NCI-H146 (cell line): ENCODE measurements at regions not wholly inside any gene's neighbourhood (a gene's known extent, or its start where the extent isn't known, plus 50 kb on each side); places are given as distances from the start of the nearest gene placed in this dataset.
A peak's percentile ranks its signal among the peaks of the same experiment; 100 is the strongest.
"Not testable (repeated sequence)": the region's sequence is repeated elsewhere in the genome, so short reads cannot be mapped to it uniquely, and the experiment has no call there.

Source experiments
- DNase-seq: peaks from one replicate; lab custom pipeline; 2025; lab: John Stamatoyannopoulos, UW

DNA sequence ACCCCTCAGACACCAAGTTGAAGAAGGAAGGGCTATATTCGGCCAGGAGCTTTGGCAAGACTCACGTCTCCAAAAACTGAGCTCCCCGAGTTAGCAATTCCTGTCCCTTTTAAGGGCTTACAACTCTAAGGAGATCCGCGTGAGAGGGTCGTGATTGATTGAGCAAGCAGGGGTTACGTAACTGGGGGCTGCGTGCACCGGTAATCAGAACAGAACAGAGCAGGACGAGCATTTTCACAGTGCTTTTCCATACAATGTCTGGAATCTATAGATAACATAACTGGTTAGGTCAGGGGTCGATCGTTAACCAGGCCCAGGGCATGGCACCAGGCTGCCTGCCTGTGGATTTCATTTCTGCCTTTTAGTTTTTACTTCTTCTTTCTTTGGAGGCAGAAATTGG lies 245.3 kb upstream of the MME start:
- not testable (repeated sequence) for DNase-seq

DNA sequence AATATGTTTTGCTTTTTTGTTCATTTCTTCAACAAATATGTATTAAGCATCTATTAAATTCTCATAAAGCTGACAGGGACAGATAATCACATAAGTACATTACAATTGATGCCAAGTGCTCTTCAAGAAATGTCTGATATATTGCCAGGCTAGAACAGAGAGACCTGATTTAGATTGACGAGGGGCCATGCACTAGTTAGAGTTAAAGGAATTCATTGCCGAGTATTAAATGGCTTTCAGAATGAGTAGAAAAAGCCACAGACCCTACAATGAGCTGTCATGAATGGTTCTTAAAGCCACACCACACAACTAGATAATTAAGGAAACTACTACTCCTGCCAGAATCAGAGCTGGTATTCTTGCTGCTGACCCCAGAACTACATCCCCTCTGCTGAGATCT lies 250.2 kb upstream of the MME start:
- DNase-seq, result no peak

DNA sequence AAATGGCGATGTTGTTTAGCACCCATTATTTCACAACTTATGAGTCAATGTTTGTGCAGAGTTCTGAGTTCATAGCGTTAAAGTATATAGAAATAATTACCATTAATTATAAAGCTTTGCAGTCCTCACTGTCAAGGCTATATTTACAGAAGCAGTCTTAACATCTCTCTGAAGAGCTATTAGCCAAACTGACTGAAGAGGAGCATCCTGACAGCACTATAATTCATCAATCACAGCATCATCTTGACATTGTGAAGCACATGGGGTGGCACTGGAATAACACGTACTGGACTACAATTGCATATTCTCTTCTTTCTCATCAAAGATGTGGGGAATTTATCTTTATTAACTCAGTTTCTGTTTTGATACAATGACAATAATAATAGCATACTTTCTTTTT lies 260.6 kb upstream of the MME start:
- DNase-seq, result no peak

DNA sequence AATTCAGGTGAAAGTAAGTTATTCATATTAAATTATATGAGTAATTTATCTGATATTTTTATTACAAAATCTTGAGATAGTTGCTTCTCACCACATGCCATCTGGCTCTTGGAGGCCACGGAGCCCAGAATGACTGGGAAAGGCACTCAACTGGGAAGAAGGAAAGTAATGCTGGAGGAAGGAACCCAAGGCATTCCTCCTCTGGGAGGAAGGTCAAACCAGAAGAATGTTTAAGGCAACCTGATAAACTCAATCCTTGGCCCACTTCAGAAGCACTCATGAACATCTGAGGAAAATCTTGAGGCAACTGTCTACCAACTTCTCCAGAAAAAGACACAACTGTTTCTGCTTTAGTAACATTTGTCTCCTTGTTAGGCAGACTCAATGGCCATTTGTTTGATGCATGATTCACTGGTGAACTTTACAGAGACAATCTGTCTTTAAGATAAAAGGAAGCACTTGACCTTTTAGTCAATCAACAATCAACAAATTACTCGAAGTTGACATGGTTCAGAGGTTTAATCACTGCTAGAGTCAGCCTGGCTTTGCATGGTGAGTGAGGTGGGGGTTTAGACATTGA lies 261.4 kb upstream of the MME start:
- DNase-seq, result no peak

DNA sequence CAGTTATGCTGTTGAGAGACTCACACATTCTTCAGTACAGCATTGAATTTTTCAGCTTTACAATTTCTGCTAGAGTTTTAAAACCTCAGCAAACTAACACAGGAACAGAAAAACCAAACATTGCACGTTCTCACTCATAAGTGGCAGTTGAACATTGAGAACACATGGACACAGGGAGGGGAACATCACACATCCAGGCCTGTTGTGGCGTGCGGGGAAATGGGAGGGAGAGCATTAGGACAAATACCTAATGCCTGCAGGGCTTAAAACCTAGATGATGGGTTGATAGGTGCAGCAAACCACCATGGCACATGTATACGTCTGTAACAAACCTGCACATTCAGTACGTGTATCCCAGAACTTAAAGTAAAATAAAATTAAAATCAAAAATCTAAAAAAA lies 270.1 kb upstream of the MME start:
- not testable (repeated sequence) for DNase-seq

DNA sequence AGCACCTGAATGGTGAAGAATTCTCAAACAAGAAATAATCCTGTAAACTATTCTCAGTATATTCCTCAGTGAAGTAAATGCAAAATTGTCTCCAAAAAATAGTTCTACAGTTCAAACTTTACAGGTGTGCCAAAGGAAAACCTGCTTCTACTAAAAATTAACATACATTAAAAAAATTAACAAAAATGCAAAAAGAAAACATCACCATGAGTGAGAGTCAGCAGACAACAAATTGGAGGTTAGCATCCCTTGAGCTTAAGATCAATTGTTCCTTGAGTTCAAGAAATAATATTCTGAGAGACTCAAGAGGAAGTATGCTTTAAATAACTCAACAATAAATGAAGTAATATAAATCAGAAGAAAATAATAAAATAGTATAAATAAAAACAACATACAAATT lies 278.4 kb upstream of the MME start:
- no peak for DNase-seq

DNA sequence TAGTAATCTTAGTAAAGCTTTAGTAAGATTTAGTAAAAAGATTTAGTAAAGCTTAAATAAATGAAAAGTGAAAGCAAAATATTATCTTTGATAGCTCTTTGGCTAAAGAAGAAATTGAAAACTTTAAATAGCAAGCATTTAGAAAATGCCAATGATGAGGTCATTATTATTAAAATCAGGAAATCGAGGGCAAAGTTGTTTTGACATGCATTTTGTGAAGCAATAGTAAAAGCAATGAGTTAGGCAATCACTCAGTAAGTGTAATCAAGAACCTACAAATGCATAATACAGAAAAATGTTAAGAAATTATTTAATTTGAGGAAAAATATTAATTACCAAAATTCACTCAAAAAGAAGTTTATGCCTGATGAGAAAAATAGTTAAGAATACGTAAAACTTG lies 280.3 kb upstream of the MME start:
- no peak for DNase-seq

DNA sequence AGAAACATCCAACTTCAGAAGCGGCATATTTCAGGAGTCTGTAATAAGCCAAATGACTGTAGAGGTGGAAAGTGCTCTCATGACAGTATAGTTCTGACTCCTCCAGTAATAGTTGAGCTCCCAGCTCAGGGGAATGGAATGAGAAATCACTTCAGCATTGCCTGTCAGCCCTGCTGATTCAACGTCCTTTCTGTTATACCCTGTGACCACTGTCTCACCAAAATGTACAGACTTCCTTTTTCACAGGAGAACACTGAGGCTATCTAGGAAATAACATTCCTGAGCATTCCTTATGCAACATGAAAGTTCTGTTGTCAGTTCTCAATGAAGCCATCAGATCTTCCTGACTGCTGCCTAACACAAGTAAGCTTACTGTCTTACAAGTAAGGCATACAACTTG lies 284.5 kb upstream of the MME start:
- no peak for DNase-seq

DNA sequence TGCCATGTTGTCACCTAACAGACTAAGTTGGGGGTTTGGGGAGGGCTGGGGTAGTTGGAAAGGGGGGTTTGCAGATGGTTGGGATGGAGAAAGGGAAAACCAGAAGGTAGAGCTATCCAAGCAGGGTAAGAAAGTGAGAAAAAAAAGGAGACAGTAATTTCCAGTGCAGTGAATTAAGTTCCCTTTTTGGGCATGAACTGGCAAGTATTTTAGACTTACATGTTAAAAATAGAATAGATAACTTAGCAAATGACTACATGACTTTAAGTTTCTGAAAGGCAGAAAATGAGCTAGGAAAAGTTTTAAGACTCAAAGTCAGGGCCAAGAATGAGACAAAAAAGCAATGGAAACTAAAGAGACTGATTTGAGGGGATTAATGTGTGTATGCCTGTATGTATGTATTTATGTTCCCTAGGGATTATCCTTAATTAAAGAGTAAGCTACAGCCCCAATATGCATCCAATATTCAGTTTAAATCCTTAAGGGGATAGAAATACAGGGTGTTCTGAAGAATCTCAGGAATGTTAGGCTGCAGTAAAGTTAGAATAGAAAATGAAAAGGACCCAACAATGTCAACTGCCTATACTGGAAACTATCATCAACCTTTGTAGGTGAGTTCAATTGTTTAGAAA lies 285.2 kb upstream of the MME start:
- DNase-seq, result no peak

DNA sequence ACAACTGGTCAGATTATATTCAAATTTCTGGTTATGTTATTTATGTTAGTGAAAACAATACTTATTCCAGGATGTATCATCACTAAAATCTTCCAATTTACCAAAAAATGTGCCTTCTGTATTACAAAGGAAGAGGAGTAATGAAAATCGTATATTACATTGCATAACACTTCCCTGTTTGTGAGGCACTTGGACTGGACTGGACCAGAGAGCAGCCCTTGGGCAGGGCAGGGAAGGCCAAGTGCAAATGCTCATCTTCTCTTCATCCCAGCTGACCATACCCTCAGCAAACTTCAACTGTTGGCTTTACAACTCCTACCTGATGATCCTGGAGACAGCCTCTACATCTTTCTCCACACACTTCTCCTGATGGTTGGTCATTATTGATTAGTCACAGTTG lies 285.7 kb upstream of the MME start:
- no peak for DNase-seq

DNA sequence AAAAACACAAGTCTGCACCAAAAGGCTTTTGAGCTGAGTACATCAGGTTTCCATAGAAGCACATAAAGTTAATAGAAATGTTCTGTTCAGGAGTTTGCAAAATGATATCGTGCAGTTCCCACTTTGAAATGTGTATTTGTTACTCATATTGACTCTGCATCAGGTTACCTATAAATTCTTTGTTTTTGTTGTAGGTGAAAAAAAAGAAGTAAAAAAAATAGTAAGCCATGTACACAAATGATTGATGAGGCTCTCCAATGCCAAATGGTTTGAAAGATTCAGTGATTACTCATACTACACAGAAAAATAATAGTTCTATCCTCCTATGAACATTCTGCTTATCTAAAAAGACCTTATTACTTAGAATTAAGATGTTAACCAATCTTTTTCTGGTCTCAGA lies 287.3 kb upstream of the MME start:
- DNase-seq, result peak; percentile 84

DNA sequence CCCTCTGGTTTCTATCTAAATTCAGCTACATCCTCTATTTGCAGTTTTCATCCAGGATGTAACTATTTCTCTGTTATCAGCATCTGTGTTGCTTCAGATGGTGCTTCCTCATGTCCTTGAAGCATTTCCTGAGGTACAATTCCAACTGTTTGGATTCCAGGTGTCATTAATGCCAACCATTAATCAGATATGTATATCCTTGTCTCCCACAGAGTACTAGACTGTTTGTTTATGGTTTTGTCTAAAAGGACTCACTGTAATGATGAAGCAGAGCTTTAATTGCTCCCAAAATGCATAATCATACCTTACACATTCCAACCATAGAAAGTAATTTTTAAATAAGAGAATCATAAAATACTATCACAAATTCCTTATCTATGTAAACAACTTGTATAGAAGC lies 288.5 kb upstream of the MME start:
- peak; percentile 68 for DNase-seq

DNA sequence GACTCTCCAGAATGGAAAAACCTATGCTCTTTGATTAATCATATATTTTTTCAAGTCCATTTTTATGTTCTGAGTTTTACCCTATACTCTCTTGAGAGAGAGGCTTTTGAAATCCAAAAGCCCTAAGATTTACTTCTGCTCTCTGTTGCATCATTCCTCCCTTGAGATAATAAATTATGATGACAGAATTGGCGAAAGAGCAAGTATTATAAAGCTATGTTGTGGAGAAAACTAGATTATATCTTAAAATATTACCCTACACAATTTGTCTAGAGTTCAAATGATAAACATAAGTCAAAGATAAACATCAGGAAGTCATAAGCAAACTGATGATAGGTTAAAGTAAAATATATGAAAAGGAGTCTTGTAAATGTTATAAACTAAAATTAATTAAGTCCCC lies 293.4 kb upstream of the MME start:
- no peak for DNase-seq

DNA sequence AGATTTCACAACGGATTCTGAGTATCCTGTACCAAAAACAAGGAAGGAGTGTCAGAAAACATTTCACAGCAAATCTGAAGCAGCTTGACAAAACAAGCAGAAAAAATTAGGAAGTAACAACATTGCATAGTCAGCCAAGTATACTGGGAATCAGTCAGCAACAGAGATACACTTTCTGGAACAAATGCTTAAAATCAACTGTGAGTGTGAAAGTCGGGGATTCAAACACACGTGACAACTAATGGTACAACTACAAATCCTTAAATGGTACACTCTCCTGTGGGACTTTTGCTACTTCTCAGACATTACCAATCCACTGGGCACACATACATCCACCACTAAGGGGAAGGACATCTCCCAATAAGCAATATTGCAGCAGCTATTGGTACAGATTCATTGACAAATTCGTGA lies 296.6 kb upstream of the MME start:
- DNase-seq, result no peak

DNA sequence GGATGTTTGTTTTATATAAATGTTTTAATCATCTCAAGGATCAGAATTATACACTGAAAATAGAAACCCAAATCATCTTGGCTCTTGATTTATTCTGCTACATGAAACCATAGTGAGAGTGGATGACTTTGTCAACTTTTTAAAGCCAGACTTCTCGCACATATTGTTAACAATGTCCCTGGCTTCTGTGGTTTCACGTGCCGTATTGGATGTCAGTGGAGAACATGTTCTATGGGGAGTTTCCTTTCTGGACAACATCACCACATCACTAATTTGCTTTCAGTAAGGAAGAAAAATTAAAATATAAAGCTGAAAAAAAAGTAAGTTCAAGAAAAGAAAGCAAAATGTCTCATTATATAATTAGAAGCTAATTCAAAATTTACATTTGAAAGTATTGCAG lies 297.1 kb upstream of the MME start:
- no peak for DNase-seq

DNA sequence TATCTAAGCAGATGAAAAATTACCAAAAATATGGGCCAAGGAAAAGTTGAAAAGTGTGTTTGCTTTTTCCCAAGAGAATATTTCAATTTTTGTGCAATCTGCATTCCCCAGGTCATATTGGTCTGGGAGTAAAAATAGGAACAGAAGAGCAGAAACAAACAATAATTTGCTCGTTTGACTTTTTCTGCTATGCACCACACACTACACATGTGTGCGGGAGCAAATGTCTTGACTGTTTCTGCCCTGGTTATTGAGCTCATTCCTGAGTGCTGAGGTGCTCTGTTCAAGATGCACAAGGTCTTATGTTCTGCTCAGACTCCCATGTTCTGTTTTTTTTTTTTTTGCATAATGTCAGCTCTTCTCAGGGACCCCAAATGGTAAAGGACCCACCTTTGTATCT lies 298.0 kb upstream of the MME start:
- no peak for DNase-seq

DNA sequence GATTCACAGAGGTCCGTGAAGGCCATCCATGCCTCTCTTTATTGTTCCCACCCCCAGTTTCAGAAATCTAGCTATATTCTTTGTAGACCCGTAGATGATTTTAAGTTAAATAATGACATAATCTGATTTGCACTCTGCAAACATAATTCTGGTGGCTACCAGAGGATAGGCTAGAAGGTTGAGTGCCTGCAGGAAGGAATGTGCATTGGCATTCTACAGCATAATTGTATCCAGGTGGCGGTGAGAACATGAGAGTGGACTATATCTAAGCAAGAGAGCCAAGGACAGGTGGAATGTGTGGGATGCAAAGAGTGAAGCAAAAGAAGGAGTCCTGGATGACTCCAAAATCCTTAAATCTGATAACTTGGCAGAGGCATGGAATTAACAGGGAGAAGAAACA lies 298.5 kb upstream of the MME start:
- no peak for DNase-seq

DNA sequence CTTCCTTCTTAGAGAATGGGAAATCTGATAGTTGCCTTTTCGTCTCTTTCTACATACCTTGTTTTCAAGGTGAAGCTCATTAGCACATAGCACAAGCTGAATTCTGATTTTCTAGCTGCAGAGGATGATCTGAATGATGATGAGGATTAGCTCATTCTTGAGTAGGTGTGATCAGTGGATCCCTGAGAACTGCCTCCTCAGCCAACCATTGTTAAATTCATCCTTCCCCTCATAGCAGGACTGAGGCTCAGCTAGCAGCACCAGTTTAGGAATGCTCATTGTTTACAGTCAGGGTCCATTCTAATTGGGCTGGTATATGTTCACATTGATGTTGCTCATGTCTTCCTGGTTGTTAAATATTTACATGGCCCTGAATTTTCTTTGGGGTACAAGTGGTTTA lies 299.9 kb upstream of the MME start:
- DNase-seq, result no peak

DNA sequence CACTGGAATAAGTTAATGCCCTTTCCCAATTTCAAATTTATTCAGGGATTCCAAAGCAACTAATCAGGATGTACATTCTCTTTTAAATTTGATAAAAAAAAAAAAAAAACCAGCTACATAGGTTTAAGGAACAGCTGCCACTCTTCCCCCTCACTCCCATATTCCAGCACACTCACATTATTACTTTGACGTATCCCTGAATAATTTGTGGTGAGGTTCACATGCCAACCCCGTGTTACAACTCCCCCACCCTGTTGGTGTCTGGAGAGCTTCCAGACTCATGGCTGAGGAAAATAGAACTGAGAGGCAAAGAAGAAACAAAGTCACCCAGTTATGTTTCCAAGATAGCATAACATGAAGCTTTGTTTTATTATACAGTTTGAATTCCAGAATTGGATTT lies 300.5 kb upstream of the MME start:
- DNase-seq, result no peak

DNA sequence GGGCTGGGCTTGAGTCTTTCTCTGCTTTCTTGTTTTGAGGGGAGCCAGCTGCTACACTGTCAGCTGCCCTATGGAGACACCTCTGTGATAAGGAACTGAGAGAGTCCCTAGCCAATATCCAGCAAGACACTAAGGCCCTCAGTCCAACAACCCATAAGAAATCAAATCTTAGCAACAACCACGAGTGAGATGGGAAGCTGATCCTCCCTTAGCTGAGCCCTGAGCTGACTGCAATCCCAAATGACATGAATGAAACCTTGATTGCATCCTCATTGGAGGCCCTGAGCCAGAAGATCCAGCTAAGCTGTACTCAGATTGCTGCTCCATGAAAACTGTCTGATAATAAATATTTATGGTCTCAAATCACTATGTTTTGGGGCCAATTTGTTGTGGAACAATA lies 302.1 kb upstream of the MME start:
- DNase-seq, result no peak

DNA sequence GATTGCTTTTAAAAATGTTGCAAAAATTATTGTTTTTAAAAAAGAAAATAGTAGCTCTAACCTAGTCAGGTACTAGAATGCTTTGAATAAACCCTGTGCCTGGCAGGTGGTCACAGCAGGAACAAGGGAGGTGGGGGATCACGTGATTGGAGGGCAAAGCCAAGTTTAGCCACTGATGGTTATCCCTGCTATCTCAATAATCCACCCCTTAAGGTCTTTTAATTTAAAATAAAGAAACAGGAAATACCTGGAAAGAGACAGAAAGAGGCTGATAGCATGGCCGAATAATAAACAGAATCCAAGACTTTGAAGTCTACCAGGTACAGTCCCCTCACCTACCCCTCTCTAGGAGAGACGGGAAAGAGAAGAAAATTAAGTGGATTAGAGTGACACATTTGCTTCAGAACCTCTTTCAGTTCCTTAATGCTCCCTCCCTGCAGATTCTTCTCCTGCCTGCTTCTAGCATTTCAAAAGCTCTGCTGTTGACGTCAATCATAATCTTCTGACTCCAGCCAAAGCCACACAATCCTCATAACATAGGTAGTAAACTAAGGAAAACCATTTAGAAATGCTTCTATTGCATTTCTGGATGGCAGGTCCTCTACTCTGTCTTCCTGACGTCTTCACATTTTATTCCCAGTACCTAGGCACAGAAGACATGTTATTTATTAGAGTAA lies 303.4 kb upstream of the MME start:
- DNase-seq, result peak; percentile 82

DNA sequence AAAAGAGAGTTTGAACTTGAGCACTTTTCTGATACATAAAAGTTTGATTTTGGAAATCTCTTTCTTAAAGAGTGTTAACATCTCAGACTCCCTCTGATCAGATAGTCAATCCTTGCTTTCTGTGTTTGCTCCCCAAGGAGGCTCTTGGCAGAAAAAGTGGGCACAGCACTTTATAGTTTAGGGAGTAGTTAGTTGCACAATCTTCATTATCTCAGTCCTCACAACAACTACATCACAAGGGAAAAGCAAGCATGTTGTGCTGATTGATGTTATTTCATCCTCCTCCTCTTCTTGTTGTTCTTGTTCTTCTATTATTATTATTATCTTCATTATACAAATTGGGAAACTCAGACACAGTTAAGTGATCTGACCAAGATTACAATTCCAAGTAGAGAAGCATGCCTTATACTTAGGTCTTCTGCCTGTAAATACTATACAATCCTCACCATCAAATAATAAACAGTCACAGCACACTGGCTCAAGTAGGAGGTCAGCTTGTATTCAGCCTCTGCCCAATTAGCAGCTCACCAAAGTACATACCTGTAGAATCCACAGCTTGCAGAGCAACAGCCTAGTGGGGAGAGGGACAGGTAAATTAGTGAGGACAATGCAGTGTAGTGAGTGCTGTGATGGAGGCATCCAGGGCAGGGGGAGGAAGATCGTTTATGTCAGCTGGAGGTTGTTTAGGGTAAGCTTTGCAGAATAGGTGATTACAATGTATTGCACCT lies 304.1 kb upstream of the MME start:
- DNase-seq, result peak; percentile 87
